SK-N-DZ (cell line): ENCODE measurements at regions not wholly inside any gene's neighbourhood (a gene's known extent, or its start where the extent isn't known, plus 50 kb on each side); places are given as distances from the start of the nearest gene placed in this dataset.
"Not testable (repeated sequence)": the region's sequence is repeated elsewhere in the genome, so short reads cannot be mapped to it uniquely, and the experiment has no call there.

Experiments
- DNase-seq: peaks from one replicate; pipeline ENCODE4 v3.0.0-alpha.2; 2015; ENCODE audit warnings: low spot score

- DNase-seq = peak; percentile 14
Observed at GRCh38 chr10:28991333-28992270, 297.3 kb upstream of the LYZL1 start.

- DNase-seq = no peak
Observed at GRCh38 chr10:28993056-28993455, 295.8 kb upstream of the LYZL1 start.

GRCh38 chr10:28993861-28994260 lies 295.0 kb upstream of the LYZL1 start:
- DNase-seq = no peak

- DNase-seq = not testable (repeated sequence)
Observed at GRCh38 chr10:28994802-28995201, 294.1 kb upstream of the LYZL1 start.

GRCh38 chr10:28995497-28995896 lies 293.4 kb upstream of the LYZL1 start:
- no peak for DNase-seq

GRCh38 chr10:28996345-28996744 lies 292.5 kb upstream of the LYZL1 start:
- DNase-seq = no peak

GRCh38 chr10:28996947-28997551 lies 291.8 kb upstream of the LYZL1 start:
- no peak for DNase-seq

GRCh38 chr10:28997734-28998133 lies 291.1 kb upstream of the LYZL1 start:
- no peak for DNase-seq

GRCh38 chr10:29001801-29002200 lies 287.1 kb upstream of the LYZL1 start:
- no peak for DNase-seq

GRCh38 chr10:29003014-29003413 lies 285.9 kb upstream of the LYZL1 start:
- DNase-seq = not testable (repeated sequence)

GRCh38 chr10:29005988-29006387 lies 282.9 kb upstream of the LYZL1 start:
- no peak for DNase-seq

GRCh38 chr10:29007370-29007747 lies 281.5 kb upstream of the LYZL1 start:
- DNase-seq = no peak

- DNase-seq = no peak
Observed at GRCh38 chr10:29007748-29008610, 280.9 kb upstream of the LYZL1 start.

- DNase-seq = no peak
Observed at GRCh38 chr10:29009464-29009863, 279.4 kb upstream of the LYZL1 start.

- no peak for DNase-seq
Observed at GRCh38 chr10:29011516-29011915, 277.4 kb upstream of the LYZL1 start.

GRCh38 chr10:29012926-29013554 lies 275.8 kb upstream of the LYZL1 start:
- DNase-seq = no peak

GRCh38 chr10:29021591-29021990 lies 267.3 kb upstream of the LYZL1 start:
- DNase-seq = no peak

GRCh38 chr10:29022513-29022912 lies 266.4 kb upstream of the LYZL1 start:
- DNase-seq = peak; percentile 90

- peak; percentile 5 for DNase-seq
Observed at GRCh38 chr10:29023678-29024077, 265.2 kb upstream of the LYZL1 start.

- DNase-seq = no peak
Observed at GRCh38 chr10:29026065-29026797, 262.6 kb upstream of the LYZL1 start.
